HepG2 (cell line): ENCODE measurements at regions not wholly inside any gene's neighbourhood (a gene's known extent, or its start where the extent isn't known, plus 50 kb on each side); places are given as distances from the start of the nearest gene placed in this dataset.
A peak's percentile ranks its signal among the peaks of the same experiment; 100 is the strongest.

Experiments used
- ATAC-seq: fragments of 200-7000 bp; cut with Tn5 transposase; 3 replicates; pipeline ENCODE4 v1.9.1; 2020; ENCODE audit warnings: mild to moderate bottlenecking, moderate library complexity
- BruUV-seq: library from RNA; stranded (reverse); fragments of 400-500 nt; replicated peaks from 2 replicates; lab custom pipeline; 2021; lab: Mats Ljungman, UMichigan
- CTCF ChIA-PET: fragments of 300-600 bp; formaldehyde crosslinking; extraction: SDS; loops from one replicate; lab custom pipeline; 2021; ENCODE audit warnings: low total read pairs, inconsistent platforms, low intra/inter-chr PET ratio; lab: Yijun Ruan, JAX
- POLR2A ChIA-PET: fragments of 350-600 bp; sonication (Branson Sonifier 250); formaldehyde crosslinking; loops from one replicate; lab custom pipeline; 2020; ENCODE audit warnings: antibody characterized with exemption, inconsistent platforms; lab: Yijun Ruan, JAX
- DNase-seq: peaks from one replicate; pipeline ENCODE4 v3.0.0-alpha.2; 2015; ENCODE audit warnings: low spot score
- FAIRE-seq: peaks from 3 replicates; lab custom pipeline; 2011; peaks lifted over from hg19 to GRCh38; lab: Jason Lieb, UNC
- H2AFZ ChIP-seq: one replicate; pipeline ENCODE4 v1.6.1; 2011; ENCODE audit warnings: low read length, inconsistent platforms
- H3K27ac ChIP-seq: fragments of 300-600 bp; 3 replicates; pipeline ENCODE4 v1.8.0; 2011; ENCODE audit warnings: mixed run types, mild to moderate bottlenecking, mixed read lengths, low read length, inconsistent platforms; ENCODE audit not compliant: insufficient read depth; ENCODE audit errors: extremely low read length
- H3K27me3 ChIP-seq, 2 experiments: fragments of 200-600 bp in 1 of 2; 2 replicates in 1 of 2; 3 replicates in 1 of 2; pipeline versions ENCODE4 v1.6.0 to v1.8.0; 2011; ENCODE audit warnings: low read length in 2 of 2, mild to moderate bottlenecking in 2 of 2, moderate library complexity in 2 of 2, inconsistent platforms in 1 of 2; ENCODE audit not compliant: insufficient read depth in 2 of 2, control insufficient read depth in 1 of 2
- H3K36me3 ChIP-seq, 2 experiments: fragments of 200-600 bp in 1 of 2; replicated peaks in 1 of 2; 2 replicates in 1 of 2; 3 replicates in 1 of 2; pipeline versions ENCODE4 v1.5.1 to v1.8.0; 2011; ENCODE audit warnings: low read length in 2 of 2, inconsistent platforms in 1 of 2; ENCODE audit not compliant: insufficient read depth in 2 of 2, control insufficient read depth in 1 of 2
- H3K4me1 ChIP-seq: 2 replicates; pipeline ENCODE4 v1.5.1; 2012; ENCODE audit warnings: low read length, inconsistent platforms; ENCODE audit not compliant: insufficient read depth
- H3K4me2 ChIP-seq: 2 replicates; pipeline ENCODE4 v1.6.0; 2011; ENCODE audit warnings: low read depth, low read length, inconsistent platforms
- H3K4me3 ChIP-seq, 3 experiments: fragments of 200-600 bp in 1 of 3; sonication (generic), shearing (Covaris generic) in 1 of 3; replicated peaks in 1 of 3; 2 replicates each; pipeline ENCODE4 v1.5.1; 2011 to 2016; ENCODE audit warnings: low read length in 3 of 3, inconsistent platforms in 2 of 3, low read depth in 2 of 3, mild to moderate bottlenecking in 2 of 3, control low read depth in 1 of 3, mixed read lengths in 1 of 3; ENCODE audit not compliant: insufficient read depth in 1 of 3
- H3K79me2 ChIP-seq: one replicate; pipeline ENCODE4 v1.6.1; 2011; ENCODE audit warnings: low read length, inconsistent platforms; ENCODE audit not compliant: insufficient read depth
- H3K9ac ChIP-seq: 2 replicates; pipeline ENCODE4 v1.6.0; 2011; ENCODE audit warnings: mild to moderate bottlenecking, low read depth, low read length, inconsistent platforms; ENCODE audit not compliant: insufficient read depth
- H3K9me3 ChIP-seq: 2 replicates; pipeline ENCODE4 v1.5.1; 2012; ENCODE audit warnings: mild to moderate bottlenecking, low read length
- H4K20me1 ChIP-seq: 2 replicates; pipeline ENCODE4 v1.6.0; 2011; ENCODE audit warnings: inconsistent platforms, mild to moderate bottlenecking, low read length, moderate library complexity; ENCODE audit not compliant: insufficient read depth
- ATF7 ChIP-seq, 2 experiments: fragments of 450-650 bp in 1 of 2; sonication (generic) in 1 of 2; formaldehyde crosslinking in 1 of 2; IDR thresholded peaks; 2 replicates each; pipeline versions ENCODE4 v1.4.0 to v1.6.1; 2016 to 2020; ENCODE audit warnings: antibody characterized with exemption in 1 of 2, mild to moderate bottlenecking in 1 of 2, missing genetic modification reagents in 1 of 2
- CEBPB ChIP-seq: IDR thresholded peaks from 2 replicates; pipeline ENCODE4 v1.6.1; 2011; ENCODE audit warnings: low read depth, low read length, improper control_type of control experiment, borderline replicate concordance
- CREB1 ChIP-seq, 2 experiments: fragments of 450-650 bp in 1 of 2; IDR thresholded peaks; 2 replicates each; pipeline ENCODE4 v1.6.1; 2016 to 2017; ENCODE audit warnings: control low read depth in 1 of 2, mild to moderate bottlenecking in 1 of 2, missing compliant biosample characterization in 1 of 2, missing genetic modification characterization in 1 of 2
- ESRRA ChIP-seq: sonication (generic); formaldehyde crosslinking; IDR thresholded peaks from 2 replicates; pipeline ENCODE4 v1.5.1; 2020; ENCODE audit warnings: mild to moderate bottlenecking, low read depth, missing genetic modification reagents
- FOSL1 ChIP-seq: sonication (generic); formaldehyde crosslinking; IDR thresholded peaks from 2 replicates; pipeline ENCODE4 v1.9.0; 2021; ENCODE audit warnings: missing genetic modification reagents, borderline replicate concordance
- RBM22 ChIP-seq: fragments of 200-400 bp; formaldehyde crosslinking; optimal IDR thresholded peaks from 2 replicates; pipeline ENCODE3; 2017; ENCODE audit warnings: mild to moderate bottlenecking, low read length, moderate library complexity
- XRCC5 ChIP-seq: fragments of 200-400 bp; formaldehyde crosslinking; optimal IDR thresholded peaks from 2 replicates; pipeline ENCODE3; 2017; ENCODE audit warnings: mild to moderate bottlenecking, low read length
- ZFP36L1 ChIP-seq: sonication (generic); formaldehyde crosslinking; IDR thresholded peaks from 2 replicates; pipeline ENCODE4 v1.8.0; 2022; ENCODE audit warnings: mild to moderate bottlenecking, missing genetic modification reagents, moderate library complexity
- ZFX ChIP-seq: sonication (generic); formaldehyde crosslinking; IDR thresholded peaks from 2 replicates; pipeline ENCODE4 v1.4.0; 2020; ENCODE audit warnings: mild to moderate bottlenecking, low read depth, missing genetic modification reagents, moderate library complexity
- ZMYM4 ChIP-seq: sonication (generic); formaldehyde crosslinking; IDR thresholded peaks from 2 replicates; pipeline ENCODE4 v1.8.1; 2023; ENCODE audit warnings: mild to moderate bottlenecking, missing genetic modification reagents
- ZNF292 ChIP-seq: sonication (generic); formaldehyde crosslinking; IDR thresholded peaks from 2 replicates; pipeline ENCODE4 v1.8.1; 2022; ENCODE audit warnings: mild to moderate bottlenecking, low read depth, missing genetic modification reagents, borderline replicate concordance
- WGBS: methylation state at CpG from one replicate; pipeline ENCODE4 v1.1.6; 2017; ENCODE audit warnings: low lambda C conversion rate; 5-methylcytosine and 5-hydroxymethylcytosine counted together
- in situ Hi-C: cut with HindIII; loops from 2 replicates; pipeline ENCODE4 v1.10.0; 2017; ENCODE audit warnings: low pct_unique_long_range_greater_than_20kb; ENCODE audit not compliant: extremely low pct_ligation_motif_present
- intact Hi-C: fragments of 100-400 bp; cut with micrococcal nuclease; formaldehyde crosslinking; loops from one replicate; pipeline ENCODE4 v1.10.0; 2022; ENCODE audit not compliant: unreplicated experiment
- TF ChIP-seq, protein P1 (sequence below): sonication (generic); formaldehyde crosslinking; IDR thresholded peaks from 2 replicates; pipeline ENCODE4 v1.5.0; 2020; ENCODE audit warnings: mild to moderate bottlenecking, missing genetic modification reagents, moderate library complexity
- TF ChIP-seq, protein P2 (sequence below): sonication (generic); formaldehyde crosslinking; IDR thresholded peaks from 2 replicates; pipeline ENCODE4 v1.4.0; 2020; ENCODE audit warnings: missing genetic modification reagents
- TF ChIP-seq, protein P3 (sequence below): sonication (generic); formaldehyde crosslinking; IDR thresholded peaks from 2 replicates; pipeline ENCODE4 v1.4.0; 2020; ENCODE audit warnings: missing genetic modification reagents, low read depth, mild to moderate bottlenecking, borderline replicate concordance

DNA sequence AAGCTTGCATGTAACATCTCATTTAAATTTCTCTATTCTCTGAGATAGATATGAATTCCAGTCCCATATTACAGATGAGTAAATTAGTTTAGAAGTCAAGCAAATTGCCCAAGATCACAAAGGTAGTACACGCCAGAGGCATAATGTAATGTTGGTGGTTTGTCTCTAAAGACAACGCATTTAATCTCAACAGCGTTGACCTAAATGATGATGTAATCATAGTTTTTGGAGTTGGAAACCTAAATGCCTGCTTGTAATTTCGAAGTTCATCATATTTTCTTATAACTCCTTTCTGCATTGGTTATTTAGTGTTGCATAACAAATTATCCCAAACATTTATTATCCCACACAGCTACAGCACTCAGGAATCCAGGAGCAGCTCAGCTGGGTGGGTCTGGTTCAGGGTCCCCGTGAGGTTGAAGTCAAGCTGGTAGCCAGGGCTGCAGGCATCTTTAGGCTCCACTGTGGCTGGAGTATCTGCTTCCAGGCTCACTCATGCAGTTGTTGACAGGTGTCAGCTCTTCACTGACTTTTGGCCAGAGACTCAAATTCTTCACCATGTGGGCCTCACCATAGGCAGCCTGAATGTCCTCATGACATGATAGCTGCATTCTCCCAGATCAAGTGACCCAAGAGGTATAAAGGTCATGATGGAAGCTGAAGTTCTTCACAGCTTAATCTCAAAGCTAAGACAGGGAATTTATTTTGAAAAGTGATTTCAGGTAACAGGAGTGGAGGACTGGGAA, 122.0 kb upstream of the SPTLC3 start:
- in situ Hi-C loops (no loop called here), intact Hi-C loops (no loop called here)
- Histone ChIP-seq H3K27me3 (peaks cover 0 to 6% of the 10 kb centered on the region in 2 experiments; a peak in 1 of 5 replicates), H3K9me3 (no peaks in the 10 kb centered on the region), H3K4me1 (no peaks in the 10 kb centered on the region), H3K79me2 (no peaks in the 10 kb centered on the region), H2AFZ (no peak overlapping the region), H3K4me3 (no peak overlapping the region), H3K36me3 (no peaks in the 10 kb centered on the region), H3K9ac (no peak overlapping the region), H4K20me1 (no peaks in the 10 kb centered on the region), H3K4me2 (no peak overlapping the region), H3K27ac (no peak overlapping the region)
- FAIRE-seq = no peak
- TF ChIP-seq RBM22 = no peak
- TF ChIP-seq CREB1 (IDR thresholded peaks at IDR 0.05) = 0 out of 2 replicates have a peak, but pooled peaks have one; percentile 4
- TF ChIP-seq CREB1 (CRISPR knock-in tag; IDR thresholded peaks at IDR 0.05) = no peak
- no peak for TF ChIP-seq ESRRA (CRISPR knock-in tag)
- no peak for TF ChIP-seq ZNF292
- TF ChIP-seq CEBPB = peak; percentile 46; the same call in 1 of the 2 replicates
- TF ChIP-seq ATF7 (IDR thresholded peaks at IDR 0.05) = peak; percentile 94
- no peak for TF ChIP-seq ATF7 (CRISPR knock-in tag; IDR thresholded peaks at IDR 0.05)
- BruUV-seq = no TSS peak
- ChIA-PET POLR2A (no interaction called here), CTCF (no interaction called here)
- WGBS = 30% methylated on average over 5 of the region's 5 CpGs
- no peak for ATAC-seq
- DNase-seq = no peak

DNA sequence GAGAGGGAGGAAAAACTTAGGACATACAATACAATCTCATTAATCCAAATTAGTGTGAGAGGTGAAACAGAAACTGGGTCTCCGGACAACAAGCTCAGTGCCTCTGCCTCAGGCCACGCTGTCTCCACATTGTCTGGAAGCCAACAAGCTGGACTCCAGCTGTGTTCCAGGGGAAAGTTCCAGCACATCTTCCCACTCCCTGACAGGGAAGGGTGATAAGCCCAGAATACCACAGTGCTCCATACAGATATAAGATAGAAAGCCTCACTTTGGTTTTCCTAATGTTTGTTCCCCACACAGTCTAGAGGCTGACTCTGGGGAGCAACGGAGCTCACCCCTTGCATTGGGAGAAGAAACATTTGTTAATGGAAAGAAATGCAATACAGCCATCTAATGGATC, 117.1 kb upstream of the SPTLC3 start:
- no peaks in the 10 kb centered on the region for H3K9me3 ChIP-seq
- H3K27ac ChIP-seq = no peak overlapping the region
- BruUV-seq = no TSS peak
- no peak overlapping the region for H3K4me3 ChIP-seq
- H4K20me1 ChIP-seq = no peaks in the 10 kb centered on the region
- 17% methylated on average over 3 of the region's 3 CpGs for WGBS
- intact Hi-C loops (no loop called here), in situ Hi-C loops (no loop called here)
- H3K4me2 ChIP-seq = no peak overlapping the region
- H3K9ac ChIP-seq = no peak overlapping the region
- DNase-seq (no peak), FAIRE-seq (no peak), ATAC-seq (no peak)
- POLR2A ChIA-PET = no interaction called here
- no peaks in the 10 kb centered on the region for H3K79me2 ChIP-seq
- TF ChIP-seq ZFP36L1 (CRISPR knock-in tag) (no peak), ZMYM4 (CRISPR knock-in tag) (no peak), FOSL1 (CRISPR knock-in tag) (no peak), ZFX (CRISPR knock-in tag) (no peak), XRCC5 (no peak)
- TF ChIP-seq, protein P1, sequence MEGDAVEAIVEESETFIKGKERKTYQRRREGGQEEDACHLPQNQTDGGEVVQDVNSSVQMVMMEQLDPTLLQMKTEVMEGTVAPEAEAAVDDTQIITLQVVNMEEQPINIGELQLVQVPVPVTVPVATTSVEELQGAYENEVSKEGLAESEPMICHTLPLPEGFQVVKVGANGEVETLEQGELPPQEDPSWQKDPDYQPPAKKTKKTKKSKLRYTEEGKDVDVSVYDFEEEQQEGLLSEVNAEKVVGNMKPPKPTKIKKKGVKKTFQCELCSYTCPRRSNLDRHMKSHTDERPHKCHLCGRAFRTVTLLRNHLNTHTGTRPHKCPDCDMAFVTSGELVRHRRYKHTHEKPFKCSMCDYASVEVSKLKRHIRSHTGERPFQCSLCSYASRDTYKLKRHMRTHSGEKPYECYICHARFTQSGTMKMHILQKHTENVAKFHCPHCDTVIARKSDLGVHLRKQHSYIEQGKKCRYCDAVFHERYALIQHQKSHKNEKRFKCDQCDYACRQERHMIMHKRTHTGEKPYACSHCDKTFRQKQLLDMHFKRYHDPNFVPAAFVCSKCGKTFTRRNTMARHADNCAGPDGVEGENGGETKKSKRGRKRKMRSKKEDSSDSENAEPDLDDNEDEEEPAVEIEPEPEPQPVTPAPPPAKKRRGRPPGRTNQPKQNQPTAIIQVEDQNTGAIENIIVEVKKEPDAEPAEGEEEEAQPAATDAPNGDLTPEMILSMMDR (CRISPR knock-in tag) = no peak
- TF ChIP-seq, protein P2, sequence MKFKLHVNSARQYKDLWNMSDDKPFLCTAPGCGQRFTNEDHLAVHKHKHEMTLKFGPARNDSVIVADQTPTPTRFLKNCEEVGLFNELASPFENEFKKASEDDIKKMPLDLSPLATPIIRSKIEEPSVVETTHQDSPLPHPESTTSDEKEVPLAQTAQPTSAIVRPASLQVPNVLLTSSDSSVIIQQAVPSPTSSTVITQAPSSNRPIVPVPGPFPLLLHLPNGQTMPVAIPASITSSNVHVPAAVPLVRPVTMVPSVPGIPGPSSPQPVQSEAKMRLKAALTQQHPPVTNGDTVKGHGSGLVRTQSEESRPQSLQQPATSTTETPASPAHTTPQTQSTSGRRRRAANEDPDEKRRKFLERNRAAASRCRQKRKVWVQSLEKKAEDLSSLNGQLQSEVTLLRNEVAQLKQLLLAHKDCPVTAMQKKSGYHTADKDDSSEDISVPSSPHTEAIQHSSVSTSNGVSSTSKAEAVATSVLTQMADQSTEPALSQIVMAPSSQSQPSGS (CRISPR knock-in tag) = no peak
- TF ChIP-seq, protein P3, sequence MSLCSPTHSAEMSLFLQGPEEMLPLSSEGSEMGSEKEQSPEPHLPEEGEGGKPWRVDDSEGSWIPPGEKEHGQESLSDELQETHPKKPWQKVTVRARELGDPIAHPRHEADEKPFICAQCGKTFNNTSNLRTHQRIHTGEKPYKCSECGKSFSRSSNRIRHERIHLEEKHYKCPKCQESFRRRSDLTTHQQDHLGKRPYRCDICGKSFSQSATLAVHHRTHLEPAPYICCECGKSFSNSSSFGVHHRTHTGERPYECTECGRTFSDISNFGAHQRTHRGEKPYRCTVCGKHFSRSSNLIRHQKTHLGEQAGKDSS (CRISPR knock-in tag) = no peak
- CTCF ChIA-PET = no interaction called here
- H3K27me3 ChIP-seq = peaks cover 0 to 39% of the 10 kb centered on the region in 2 experiments; a peak in 4 of 5 replicates
- H2AFZ ChIP-seq = no peak overlapping the region
- H3K4me1 ChIP-seq = no peaks in the 10 kb centered on the region
- no peaks in the 10 kb centered on the region for H3K36me3 ChIP-seq
